HG03139 (cell line): ENCODE measurements at regions not wholly inside any gene's neighbourhood (a gene's known extent, or its start where the extent isn't known, plus 50 kb on each side); places are given as distances from the start of the nearest gene placed in this dataset.
"Not testable (repeated sequence)": the region's sequence is repeated elsewhere in the genome, so short reads cannot be mapped to it uniquely, and the experiment has no call there.

ENCODE experiments used
- ATAC-seq: cut with Tn5 transposase; IDR thresholded peaks from one replicate; pipeline ENCODE4 v1.9.1; 2021; ENCODE audit not compliant: unreplicated experiment

GRCh38 chr10:58068809-58069208 is 198.9 kb downstream of the IPMK start:
- no peak for ATAC-seq

GRCh38 chr10:58066979-58067378 is 200.7 kb downstream of the IPMK start:
- ATAC-seq, result no peak

GRCh38 chr10:58066126-58066525 is 201.6 kb downstream of the IPMK start:
- no peak for ATAC-seq

- ATAC-seq, result no peak
Observed at GRCh38 chr10:58065529-58065815, 202.2 kb downstream of the IPMK start.

- ATAC-seq, result no peak
Observed at GRCh38 chr10:58064714-58065528, 202.8 kb downstream of the IPMK start.

- ATAC-seq, result no peak
Observed at GRCh38 chr10:58063861-58064480, 203.7 kb downstream of the IPMK start.

GRCh38 chr10:58058683-58059082 is 209.0 kb downstream of the IPMK start:
- ATAC-seq, result not testable (repeated sequence)

GRCh38 chr10:58054881-58055280 is 212.8 kb downstream of the IPMK start:
- ATAC-seq, result no peak

GRCh38 chr10:58052772-58053171 is 214.9 kb downstream of the IPMK start:
- no peak for ATAC-seq

GRCh38 chr10:58050575-58050974 is 217.1 kb downstream of the IPMK start:
- ATAC-seq, result no peak

GRCh38 chr10:58048936-58049335 is 218.8 kb downstream of the IPMK start:
- ATAC-seq, result no peak

GRCh38 chr10:58044072-58044471 is 223.6 kb downstream of the IPMK start:
- ATAC-seq, result no peak

- no peak for ATAC-seq
Observed at GRCh38 chr10:58041901-58042300, 225.8 kb downstream of the IPMK start.

GRCh38 chr10:58030208-58030607 is 237.5 kb downstream of the IPMK start:
- no peak for ATAC-seq

GRCh38 chr10:58028597-58029366 is 238.9 kb downstream of the IPMK start:
- no peak for ATAC-seq

GRCh38 chr10:58027426-58027825 is 240.3 kb downstream of the IPMK start:
- ATAC-seq, result no peak

GRCh38 chr10:58026036-58026435 is 241.7 kb downstream of the IPMK start:
- ATAC-seq, result no peak

- peak; percentile 79 for ATAC-seq
Observed at GRCh38 chr10:58023341-58024073, 244.2 kb downstream of the IPMK start.

GRCh38 chr10:58019863-58020537 is 247.7 kb downstream of the IPMK start:
- no peak for ATAC-seq

GRCh38 chr10:58017719-58018367 is 249.9 kb downstream of the IPMK start:
- no peak for ATAC-seq
